GM12892 (cell line): ENCODE measurements at regions not wholly inside any gene's neighbourhood (a gene's known extent, or its start where the extent isn't known, plus 50 kb on each side); places are given as distances from the start of the nearest gene placed in this dataset.

ENCODE experiments used
- POLR2A ChIP-seq: IDR thresholded peaks from 2 replicates; pipeline ENCODE4 v1.6.1; 2011; ENCODE audit warnings: low read depth, low read length, control low read depth
- POLR2AphosphoS5 ChIP-seq: IDR thresholded peaks from 2 replicates; pipeline ENCODE4 v1.6.1; 2011; ENCODE audit warnings: low read depth, low read length, control low read depth
- TAF1 ChIP-seq: IDR thresholded peaks from 2 replicates; pipeline ENCODE4 v1.6.1; 2011; ENCODE audit warnings: low read depth, mild to moderate bottlenecking, control low read depth, low read length, borderline replicate concordance

- TF ChIP-seq POLR2A = no peak
- no peak for TF ChIP-seq POLR2AphosphoS5
- TF ChIP-seq TAF1 = no peak
These were observed 97.0 kb downstream of the PCDH1 start for GRCh38 chr5:141780952-141781781.
